ENCODE measurements at regions not wholly inside any gene's neighbourhood (a gene's known extent, or its start where the extent isn't known, plus 50 kb on each side); places are given as distances from the start of the nearest gene placed in this dataset.

DNA sequence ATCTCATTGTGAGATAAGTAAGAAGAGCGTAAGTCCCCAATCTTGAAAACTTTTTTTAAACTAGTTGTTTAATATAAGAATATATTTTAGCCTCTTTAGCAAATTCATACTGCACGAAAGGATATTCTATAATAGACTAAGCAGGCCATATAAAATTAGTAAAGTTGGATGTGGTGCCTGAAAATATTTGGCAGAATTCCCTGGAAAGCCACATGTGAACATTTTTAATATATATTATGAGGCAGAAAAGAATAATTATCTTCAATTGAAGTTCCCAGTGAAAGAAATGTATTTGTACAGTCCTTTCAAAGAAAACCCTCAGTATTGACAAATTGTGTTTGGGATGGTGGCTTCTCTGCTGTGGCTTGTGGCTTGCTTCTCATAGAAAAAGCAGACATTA is 237.5 kb upstream of the JAG1 start:
- H3K27me3 ChIP-seq (ENCODE audit: control insufficient read depth in 2 of 2, insufficient read depth in 1 of 2, low read length in 1 of 2) = no peaks in the 10 kb centered on the region
- DNase-seq (ENCODE audit: low read depth in 6 of 9, low spot score in 9 of 9) = no peak
- 93% methylated on average over 2 of the region's 2 CpGs for WGBS
- no peaks in the 10 kb centered on the region for H3K4me1 ChIP-seq (ENCODE audit: control insufficient read depth in 2 of 2, insufficient read depth in 2 of 2, low read length in 2 of 2)
- no peak overlapping the region for H3K27ac ChIP-seq (ENCODE audit: low read depth in 1 of 2, low read length in 1 of 2)
- no peaks in the 10 kb centered on the region for H3K9me3 ChIP-seq (ENCODE audit: control insufficient read depth in 2 of 2, insufficient read depth in 1 of 2, low read length in 1 of 2)
- H3K36me3 ChIP-seq (ENCODE audit: control insufficient read depth in 2 of 2, insufficient read depth in 2 of 2, low read length in 1 of 2) = no peaks in the 10 kb centered on the region
- H3K4me3 ChIP-seq (ENCODE audit: low read length in 2 of 2) = no peak overlapping the region

GRCh38 chr20:10915815-10916214 is 242.0 kb upstream of the JAG1 start:
- DNase-seq (ENCODE audit: low read depth in 6 of 9, low spot score in 9 of 9) = no peak
- 88% methylated on average over 1 of the region's 1 CpG for WGBS
- Histone ChIP-seq H3K9me3 (ENCODE audit: control insufficient read depth in 2 of 2, insufficient read depth in 1 of 2, low read length in 1 of 2) (no peaks in the 10 kb centered on the region), H3K36me3 (ENCODE audit: control insufficient read depth in 2 of 2, insufficient read depth in 2 of 2, low read length in 1 of 2) (no peaks in the 10 kb centered on the region), H3K4me3 (ENCODE audit: low read length in 2 of 2) (no peak overlapping the region), H3K27me3 (ENCODE audit: control insufficient read depth in 2 of 2, insufficient read depth in 1 of 2, low read length in 1 of 2) (no peaks in the 10 kb centered on the region), H3K4me1 (ENCODE audit: control insufficient read depth in 2 of 2, insufficient read depth in 2 of 2, low read length in 2 of 2) (no peaks in the 10 kb centered on the region), H3K27ac (ENCODE audit: low read depth in 1 of 2, low read length in 1 of 2) (no peak overlapping the region)

DNA sequence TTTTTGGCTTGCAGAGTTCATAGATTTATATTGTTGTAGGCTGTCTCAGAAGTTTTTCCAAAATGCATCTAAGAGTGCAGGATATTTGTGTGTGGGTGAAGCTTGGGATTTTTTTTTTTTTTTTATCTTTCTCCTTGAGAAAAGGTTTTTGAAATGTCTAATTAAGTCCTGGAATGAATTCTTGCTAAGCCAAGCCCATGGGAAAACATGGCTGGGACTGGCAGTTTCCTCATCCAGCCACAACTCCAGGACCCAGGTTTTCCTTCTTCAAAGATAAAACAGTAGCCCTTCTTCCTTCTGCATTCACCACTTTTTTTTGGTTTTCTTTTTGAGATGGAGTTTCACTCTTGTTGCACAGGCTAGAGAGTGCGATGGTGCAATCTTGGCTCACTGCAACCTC is 242.5 kb upstream of the JAG1 start:
- Histone ChIP-seq H3K4me1 (ENCODE audit: control insufficient read depth in 2 of 2, insufficient read depth in 2 of 2, low read length in 2 of 2) (no peaks in the 10 kb centered on the region), H3K4me3 (ENCODE audit: low read length in 2 of 2) (no peak overlapping the region), H3K27me3 (ENCODE audit: control insufficient read depth in 2 of 2, insufficient read depth in 1 of 2, low read length in 1 of 2) (no peaks in the 10 kb centered on the region), H3K9me3 (ENCODE audit: control insufficient read depth in 2 of 2, insufficient read depth in 1 of 2, low read length in 1 of 2) (no peaks in the 10 kb centered on the region), H3K36me3 (ENCODE audit: control insufficient read depth in 2 of 2, insufficient read depth in 2 of 2, low read length in 1 of 2) (no peaks in the 10 kb centered on the region), H3K27ac (ENCODE audit: low read depth in 1 of 2, low read length in 1 of 2) (no peak overlapping the region)
- 94% methylated on average over 1 of the region's 1 CpG for WGBS
- no peak for DNase-seq (ENCODE audit: low read depth in 6 of 9, low spot score in 9 of 9)

GRCh38 chr20:10917826-10918225 is 244.0 kb upstream of the JAG1 start:
- H3K27ac ChIP-seq (ENCODE audit: low read depth in 1 of 2, low read length in 1 of 2) = no peak overlapping the region
- H3K4me1 ChIP-seq (ENCODE audit: control insufficient read depth in 2 of 2, insufficient read depth in 2 of 2, low read length in 2 of 2) = no peaks in the 10 kb centered on the region
- WGBS = 97% methylated on average over 5 of the region's 5 CpGs
- no peak for DNase-seq (ENCODE audit: low read depth in 6 of 9, low spot score in 9 of 9)
- no peaks in the 10 kb centered on the region for H3K27me3 ChIP-seq (ENCODE audit: control insufficient read depth in 2 of 2, insufficient read depth in 1 of 2, low read length in 1 of 2)
- H3K4me3 ChIP-seq (ENCODE audit: low read length in 2 of 2) = no peak overlapping the region
- H3K36me3 ChIP-seq (ENCODE audit: control insufficient read depth in 2 of 2, insufficient read depth in 2 of 2, low read length in 1 of 2) = no peaks in the 10 kb centered on the region
- no peaks in the 10 kb centered on the region for H3K9me3 ChIP-seq (ENCODE audit: control insufficient read depth in 2 of 2, insufficient read depth in 1 of 2, low read length in 1 of 2)

- no peak overlapping the region for H3K4me3 ChIP-seq (ENCODE audit: low read length in 2 of 2)
- 92% methylated on average over 6 of the region's 6 CpGs for whole genome bisulfite sequencing
- H3K27ac ChIP-seq (ENCODE audit: low read depth in 1 of 2, low read length in 1 of 2) = no peak overlapping the region
- DNase-seq (ENCODE audit: low read depth in 6 of 9, low spot score in 9 of 9) = no peak
- no peaks in the 10 kb centered on the region for H3K36me3 ChIP-seq (ENCODE audit: control insufficient read depth in 2 of 2, insufficient read depth in 2 of 2, low read length in 1 of 2)
- no peaks in the 10 kb centered on the region for H3K27me3 ChIP-seq (ENCODE audit: control insufficient read depth in 2 of 2, insufficient read depth in 1 of 2, low read length in 1 of 2)
- no peaks in the 10 kb centered on the region for H3K9me3 ChIP-seq (ENCODE audit: control insufficient read depth in 2 of 2, insufficient read depth in 1 of 2, low read length in 1 of 2)
- H3K4me1 ChIP-seq (ENCODE audit: control insufficient read depth in 2 of 2, insufficient read depth in 2 of 2, low read length in 2 of 2) = no peaks in the 10 kb centered on the region
Observed at GRCh38 chr20:10919396-10920140, 245.8 kb upstream of the JAG1 start.

DNA sequence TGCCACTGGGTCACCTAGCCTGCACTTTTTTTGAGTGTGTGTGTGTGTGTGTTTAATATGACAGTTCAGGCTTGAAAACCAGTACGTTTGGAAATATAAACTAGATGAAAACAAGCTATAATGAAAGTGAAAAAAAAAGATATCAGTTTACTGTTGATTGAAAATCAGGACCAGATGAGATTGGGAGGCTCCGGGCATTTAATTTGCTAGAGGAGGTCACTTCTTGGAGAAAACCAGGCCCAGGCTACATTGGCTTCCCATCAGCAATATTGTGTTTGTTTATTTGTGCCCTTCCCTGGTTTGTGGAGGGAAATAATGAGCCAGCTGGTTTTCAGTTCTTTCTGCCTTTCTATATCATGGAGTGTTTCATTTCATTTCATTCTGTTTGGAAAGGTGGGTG is 246.6 kb upstream of the JAG1 start:
- no peak for DNase-seq (ENCODE audit: low read depth in 6 of 9, low spot score in 9 of 9)
- Histone ChIP-seq H3K27me3 (ENCODE audit: control insufficient read depth in 2 of 2, insufficient read depth in 1 of 2, low read length in 1 of 2) (no peaks in the 10 kb centered on the region), H3K36me3 (ENCODE audit: control insufficient read depth in 2 of 2, insufficient read depth in 2 of 2, low read length in 1 of 2) (no peaks in the 10 kb centered on the region), H3K4me3 (ENCODE audit: low read length in 2 of 2) (no peak overlapping the region), H3K27ac (ENCODE audit: low read depth in 1 of 2, low read length in 1 of 2) (no peak overlapping the region), H3K4me1 (ENCODE audit: control insufficient read depth in 2 of 2, insufficient read depth in 2 of 2, low read length in 2 of 2) (no peaks in the 10 kb centered on the region), H3K9me3 (ENCODE audit: control insufficient read depth in 2 of 2, insufficient read depth in 1 of 2, low read length in 1 of 2) (no peaks in the 10 kb centered on the region)
- 70% methylated on average over 2 of the region's 2 CpGs for WGBS

DNA sequence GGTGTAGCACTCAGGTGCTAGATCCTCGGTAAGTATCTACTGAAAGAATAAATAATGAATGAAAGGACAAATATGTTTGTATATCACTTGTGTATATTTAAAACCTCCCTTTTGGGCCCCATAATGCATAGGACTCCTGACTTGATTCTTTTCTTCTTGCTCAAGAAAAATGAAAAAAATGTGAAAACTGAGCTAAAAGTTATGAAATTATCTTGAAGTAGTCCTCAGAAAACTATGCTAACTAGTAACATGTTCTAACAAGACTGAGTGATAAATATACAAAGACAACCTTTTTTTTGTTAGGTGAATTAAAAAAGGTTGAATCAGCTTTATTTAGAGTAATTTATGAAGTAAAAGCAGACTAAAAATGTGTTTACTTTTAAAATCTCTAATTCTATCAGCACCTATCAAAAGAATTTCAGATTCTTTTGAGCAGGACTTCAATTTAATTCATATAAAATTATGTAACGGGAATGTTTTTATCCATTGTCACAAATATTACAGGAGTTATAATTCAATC is 247.8 kb upstream of the JAG1 start:
- H3K27ac ChIP-seq (ENCODE audit: low read depth in 1 of 2, low read length in 1 of 2) = no peak overlapping the region
- H3K4me1 ChIP-seq (ENCODE audit: control insufficient read depth in 2 of 2, insufficient read depth in 2 of 2, low read length in 2 of 2) = no peaks in the 10 kb centered on the region
- WGBS = 98% methylated on average over 2 of the region's 2 CpGs
- no peak overlapping the region for H3K4me3 ChIP-seq (ENCODE audit: low read length in 2 of 2)
- H3K36me3 ChIP-seq (ENCODE audit: control insufficient read depth in 2 of 2, insufficient read depth in 2 of 2, low read length in 1 of 2) = no peaks in the 10 kb centered on the region
- H3K9me3 ChIP-seq (ENCODE audit: control insufficient read depth in 2 of 2, insufficient read depth in 1 of 2, low read length in 1 of 2) = no peaks in the 10 kb centered on the region
- no peak for DNase-seq (ENCODE audit: low read depth in 6 of 9, low spot score in 9 of 9)
- no peaks in the 10 kb centered on the region for H3K27me3 ChIP-seq (ENCODE audit: control insufficient read depth in 2 of 2, insufficient read depth in 1 of 2, low read length in 1 of 2)

GRCh38 chr20:10922506-10922905 is 248.7 kb upstream of the JAG1 start:
- Histone ChIP-seq H3K4me1 (ENCODE audit: control insufficient read depth in 2 of 2, insufficient read depth in 2 of 2, low read length in 2 of 2) (no peaks in the 10 kb centered on the region), H3K4me3 (ENCODE audit: low read length in 2 of 2) (no peak overlapping the region), H3K27me3 (ENCODE audit: control insufficient read depth in 2 of 2, insufficient read depth in 1 of 2, low read length in 1 of 2) (no peaks in the 10 kb centered on the region), H3K36me3 (ENCODE audit: control insufficient read depth in 2 of 2, insufficient read depth in 2 of 2, low read length in 1 of 2) (no peaks in the 10 kb centered on the region), H3K27ac (ENCODE audit: low read depth in 1 of 2, low read length in 1 of 2) (no peak overlapping the region), H3K9me3 (ENCODE audit: control insufficient read depth in 2 of 2, insufficient read depth in 1 of 2, low read length in 1 of 2) (no peaks in the 10 kb centered on the region)
- 97% methylated on average over 1 of the region's 1 CpG for WGBS
- no peak for DNase-seq (ENCODE audit: low read depth in 6 of 9, low spot score in 9 of 9)

- WGBS = 85% methylated on average over 6 of the region's 6 CpGs
- no peak for DNase-seq (ENCODE audit: low read depth in 6 of 9, low spot score in 9 of 9)
- no peaks in the 10 kb centered on the region for H3K36me3 ChIP-seq (ENCODE audit: control insufficient read depth in 2 of 2, insufficient read depth in 2 of 2, low read length in 1 of 2)
- H3K9me3 ChIP-seq (ENCODE audit: control insufficient read depth in 2 of 2, insufficient read depth in 1 of 2, low read length in 1 of 2) = no peaks in the 10 kb centered on the region
- no peak overlapping the region for H3K27ac ChIP-seq (ENCODE audit: low read depth in 1 of 2, low read length in 1 of 2)
- no peak overlapping the region for H3K4me3 ChIP-seq (ENCODE audit: low read length in 2 of 2)
- no peaks in the 10 kb centered on the region for H3K27me3 ChIP-seq (ENCODE audit: control insufficient read depth in 2 of 2, insufficient read depth in 1 of 2, low read length in 1 of 2)
- no peaks in the 10 kb centered on the region for H3K4me1 ChIP-seq (ENCODE audit: control insufficient read depth in 2 of 2, insufficient read depth in 2 of 2, low read length in 2 of 2)
Observed at GRCh38 chr20:10922941-10923340, 249.1 kb upstream of the JAG1 start.
